GM12878 (cell line): ENCODE measurements at regions not wholly inside any gene's neighbourhood (a gene's known extent, or its start where the extent isn't known, plus 50 kb on each side); places are given as distances from the start of the nearest gene placed in this dataset.

Experiments
- ATAC-seq: fragments of 200-7000 bp; cut with Tn5 transposase; 3 replicates; pipeline ENCODE4 v1.9.1; 2020; ENCODE audit warnings: mild to moderate bottlenecking, moderate library complexity
- BruUV-seq: library from RNA; stranded (reverse); fragments of 400-500 nt; replicated peaks from 2 replicates; lab custom pipeline; 2021; lab: Mats Ljungman, UMichigan
- CTCF ChIA-PET: fragments of 300-600 bp; sonication (Branson Sonifier 250); formaldehyde crosslinking; extraction: SDS; loops from one replicate; lab custom pipeline; 2021; ENCODE audit warnings: inconsistent platforms; lab: Yijun Ruan, JAX
- POLR2A ChIA-PET: fragments of 350-600 bp; formaldehyde crosslinking; extraction: SDS; loops from one replicate; lab custom pipeline; 2021; ENCODE audit warnings: inconsistent platforms; lab: Charles Lee
- RAD21 ChIA-PET: fragments of 300-600 bp; sonication (Branson Sonifier 250); formaldehyde crosslinking; loops from one replicate; lab custom pipeline; 2023; ENCODE audit warnings: antibody characterized with exemption; ENCODE audit not compliant: unreplicated experiment; lab: Charles Lee
- SMC1A ChIA-PET: fragments of 300-600 bp; sonication (Branson Sonifier 250); formaldehyde crosslinking; loops from one replicate; lab custom pipeline; 2023; ENCODE audit not compliant: unreplicated experiment, uncharacterized antibody; lab: Charles Lee
- DNase-seq: peaks from one replicate; pipeline ENCODE4 v3.0.0-alpha.2; 2011; ENCODE audit warnings: low read depth, low spot score
- FAIRE-seq: peaks from 3 replicates; lab custom pipeline; 2011; peaks lifted over from hg19 to GRCh38; lab: Jason Lieb, UNC
- H2AFZ ChIP-seq: 2 replicates; pipeline ENCODE4 v1.6.0; 2011; ENCODE audit warnings: low read depth, low read length, control low read depth; ENCODE audit not compliant: control insufficient read depth
- H3K27ac ChIP-seq: 2 replicates; pipeline ENCODE4 v1.5.1; 2011; ENCODE audit warnings: control low read depth; ENCODE audit not compliant: control insufficient read depth, insufficient read depth
- H3K27me3 ChIP-seq, 2 experiments: replicated peaks in 1 of 2; 2 replicates each; pipeline versions ENCODE4 v1.6.0 to v1.6.1; 2011; ENCODE audit warnings: low read length in 1 of 2; ENCODE audit not compliant: control insufficient read depth in 2 of 2, insufficient read depth in 2 of 2
- H3K36me3 ChIP-seq, 2 experiments: 2 replicates each; pipeline ENCODE4 v1.5.1; 2011; ENCODE audit warnings: low read length in 1 of 2; ENCODE audit not compliant: control insufficient read depth in 2 of 2, insufficient read depth in 2 of 2
- H3K4me1 ChIP-seq: 2 replicates; pipeline ENCODE4 v1.6.1; 2011; ENCODE audit warnings: mild to moderate bottlenecking, low read length, moderate library complexity, mixed read lengths; ENCODE audit not compliant: control insufficient read depth, insufficient read depth
- H3K4me2 ChIP-seq: 2 replicates; pipeline ENCODE4 v1.6.0; 2011; ENCODE audit warnings: control low read depth; ENCODE audit not compliant: control insufficient read depth, insufficient read depth
- H3K4me3 ChIP-seq: fragments of 200-600 bp; sonication (generic); 2 replicates; pipeline ENCODE4 v1.5.1; 2016
- H3K79me2 ChIP-seq: 2 replicates; pipeline ENCODE4 v1.6.0; 2011; ENCODE audit warnings: low read length; ENCODE audit not compliant: control insufficient read depth, insufficient read depth
- H3K9ac ChIP-seq: 2 replicates; pipeline ENCODE4 v1.8.0; 2011; ENCODE audit warnings: low read length, control low read depth, mixed read lengths; ENCODE audit not compliant: control insufficient read depth, insufficient read depth
- H3K9me3 ChIP-seq: replicated peaks from 3 replicates; pipeline ENCODE4 v1.5.1; 2011; ENCODE audit warnings: mild to moderate bottlenecking, low read length; ENCODE audit not compliant: control insufficient read depth, insufficient read depth
- H4K20me1 ChIP-seq: 2 replicates; pipeline ENCODE4 v1.6.0; 2011; ENCODE audit not compliant: control insufficient read depth, insufficient read depth
- BACH1 ChIP-seq: fragments of 450-650 bp; IDR thresholded peaks from 2 replicates; pipeline ENCODE4 v1.6.1; 2017; ENCODE audit warnings: mild to moderate bottlenecking, borderline replicate concordance
- CBX5 ChIP-seq: sonication (generic); IDR thresholded peaks from 2 replicates; pipeline ENCODE4 v1.6.1; 2016; ENCODE audit warnings: low read depth, moderate library complexity, mild to moderate bottlenecking, inconsistent platforms
- CHD1 ChIP-seq: IDR thresholded peaks from 2 replicates; pipeline ENCODE4 v1.6.1; 2012; ENCODE audit warnings: low read depth, low read length, improper control_type of control experiment
- FOXM1 ChIP-seq: IDR thresholded peaks from 2 replicates; pipeline ENCODE4 v1.6.1; 2012; ENCODE audit warnings: low read depth, mild to moderate bottlenecking, inconsistent platforms, low read length, moderate library complexity
- HCFC1 ChIP-seq: fragments of 150-350 bp; IDR thresholded peaks from 2 replicates; pipeline ENCODE4 v1.6.1; 2014; ENCODE audit warnings: low read length
- IKZF1 ChIP-seq: fragments of 450-650 bp; conservative IDR thresholded peaks from 2 replicates; pipeline ENCODE4 v1.6.1; 2017; ENCODE audit warnings: antibody characterized with exemption, mild to moderate bottlenecking
- IKZF2 ChIP-seq, 2 experiments: fragments of 450-650 bp; IDR thresholded peaks; 2 replicates each; pipeline ENCODE4 v1.6.1; 2017; ENCODE audit warnings: mild to moderate bottlenecking in 2 of 2, moderate library complexity in 2 of 2
- JUNB ChIP-seq: IDR thresholded peaks from 2 replicates; pipeline ENCODE4 v1.6.1; 2016; ENCODE audit warnings: antibody characterized with exemption, mild to moderate bottlenecking
- NBN ChIP-seq: fragments of 450-650 bp; IDR thresholded peaks from 2 replicates; pipeline ENCODE4 v1.6.1; 2016
- PAX8 ChIP-seq: fragments of 450-650 bp; IDR thresholded peaks from 2 replicates; pipeline ENCODE4 v1.6.1; 2017; ENCODE audit warnings: mild to moderate bottlenecking, moderate library complexity
- RAD51 ChIP-seq: fragments of 450-650 bp; IDR thresholded peaks from 2 replicates; pipeline ENCODE4 v1.6.1; 2016; ENCODE audit warnings: moderate library complexity, mild to moderate bottlenecking, inconsistent platforms
- ZBED1 ChIP-seq: IDR thresholded peaks from 2 replicates; pipeline ENCODE4 v1.6.1; 2016; ENCODE audit warnings: borderline replicate concordance
- WGBS: methylation state at CpG from one replicate; pipeline ENCODE4 v1.1.6; 2016; ENCODE audit warnings: low lambda C conversion rate; ENCODE audit not compliant: insufficient replicate concordance, insufficient coverage; ENCODE audit errors: missing lambda C conversion rate; 5-methylcytosine and 5-hydroxymethylcytosine counted together
- in situ Hi-C: fragments of 300-500 bp; cut with MboI; formaldehyde crosslinking; loops from 9 replicates; pipeline ENCODE4 v1.14.3; 2018; ENCODE audit warnings: mixed read lengths
- intact Hi-C: fragments of 100-400 bp; cut with micrococcal nuclease; formaldehyde crosslinking; loops from one replicate; pipeline ENCODE4 v1.14.2; 2022; ENCODE audit not compliant: unreplicated experiment
- TF ChIP-seq, protein P1 (sequence below): fragments of 450-650 bp; IDR thresholded peaks from 2 replicates; pipeline ENCODE4 v1.6.1; 2016; ENCODE audit warnings: mild to moderate bottlenecking

DNA sequence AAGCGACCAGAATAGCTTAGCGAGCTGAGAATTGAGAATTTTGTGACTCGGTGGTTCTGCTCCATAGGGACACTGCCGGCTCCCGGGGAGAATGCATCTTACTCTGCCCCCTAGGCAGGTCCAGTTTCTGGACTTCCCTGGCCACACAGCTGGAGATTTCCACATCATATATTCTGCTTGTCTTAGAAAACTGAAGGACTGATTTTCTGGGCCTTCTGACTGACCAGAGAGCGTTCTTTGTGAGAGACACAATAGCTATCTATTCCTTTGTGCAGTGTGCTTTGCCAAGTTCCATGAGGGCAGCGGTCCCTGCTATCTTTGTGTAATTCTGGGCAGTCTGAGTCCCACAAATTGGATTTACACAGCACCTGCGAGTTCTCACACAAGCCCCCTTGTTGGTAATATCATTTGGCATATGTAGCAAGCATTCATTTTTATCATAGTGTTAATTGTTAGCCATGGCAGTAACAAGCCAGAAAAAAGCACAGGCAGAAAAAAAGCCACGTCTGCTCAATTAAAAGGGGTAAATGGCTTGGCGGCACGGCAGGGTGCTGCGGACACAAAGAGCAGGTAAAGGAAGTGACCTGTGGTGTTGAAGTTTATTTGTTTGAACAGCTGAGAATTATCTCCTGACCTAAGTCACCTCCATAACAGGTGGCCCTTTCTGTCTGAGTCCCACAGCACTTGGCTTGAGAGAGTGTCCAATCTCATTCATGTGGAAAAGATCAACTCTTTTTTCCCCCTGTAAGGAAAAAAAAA is 688.7 kb downstream of the TUSC7 start (continued):
- TF ChIP-seq CBX5 (no peak), ZBED1 (no peak), RAD51 (no peak)

DNA sequence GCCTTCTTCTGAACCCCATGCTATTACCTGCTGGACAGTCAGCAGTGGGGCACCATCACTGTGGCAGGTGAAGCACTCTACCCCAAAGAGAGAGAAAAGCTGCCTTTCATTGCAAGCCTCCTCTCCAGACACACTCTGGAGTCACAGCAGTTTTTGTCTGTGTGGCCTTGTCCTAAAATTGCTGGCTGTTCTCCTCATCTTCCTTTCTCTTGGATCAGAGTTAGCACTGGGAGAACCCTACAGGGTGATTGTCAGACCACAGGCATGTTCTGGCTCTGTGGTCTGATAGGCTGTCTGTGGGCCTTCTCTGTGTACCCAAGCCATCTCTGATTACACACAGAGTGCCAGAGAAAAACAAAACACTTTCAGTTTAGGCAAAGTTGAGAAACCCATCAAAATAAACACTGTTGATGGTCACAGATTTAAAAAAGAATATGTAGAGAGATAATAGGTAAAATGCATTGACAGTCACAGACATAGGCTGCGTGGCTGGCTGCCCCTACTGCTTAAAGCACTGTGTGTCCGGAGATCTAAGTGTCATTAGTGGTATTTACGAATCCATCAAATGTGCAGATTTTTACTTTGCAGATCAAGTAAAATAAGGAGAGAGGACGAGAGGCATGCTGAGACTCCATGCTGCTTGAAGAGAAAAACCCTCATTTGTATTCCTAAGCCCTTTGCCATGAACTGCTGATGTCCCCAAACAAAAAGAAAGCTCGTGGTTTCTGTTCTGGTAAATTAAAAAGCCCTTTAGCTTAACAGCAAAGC is 689.9 kb downstream of the TUSC7 start:
- Histone ChIP-seq H3K27ac (no peak overlapping the region), H4K20me1 (no peaks in the 10 kb centered on the region), H3K9me3 (no peaks in the 10 kb centered on the region), H3K79me2 (no peaks in the 10 kb centered on the region), H3K4me2 (no peak overlapping the region), H3K9ac (no peak overlapping the region), H3K4me1 (no peaks in the 10 kb centered on the region), H3K4me3 (no peak overlapping the region), H3K36me3 (no peaks in the 10 kb centered on the region), H3K27me3 (no peaks in the 10 kb centered on the region; a peak in 1 of 4 replicates), H2AFZ (no peak overlapping the region)
- no peak for ATAC-seq
- ChIA-PET POLR2A (no interaction called here), CTCF (interaction anchor here (1.6 to 2.2 kb wide), 3 partner anchors 22 to 126 kb away, joined by 4 to 10 read pairs (median 5); no protein-coding TSS in a partner anchor), SMC1A (interaction anchor here (0.5 to 1.9 kb wide), 10 partner anchors 8 to 160 kb away, joined by 3 to 8 read pairs (median 4); no protein-coding TSS in a partner anchor), RAD21 (interaction anchor here (1.2 to 2.4 kb wide), 2 partner anchors 9 to 126 kb away, joined by 4 to 10 read pairs; no protein-coding TSS in a partner anchor)
- 13% methylated on average over 5 of the region's 5 CpGs for WGBS
- no TSS peak for BruUV-seq
- DNase-seq, result no peak
- FAIRE-seq, result no peak
- TF ChIP-seq, protein P1, sequence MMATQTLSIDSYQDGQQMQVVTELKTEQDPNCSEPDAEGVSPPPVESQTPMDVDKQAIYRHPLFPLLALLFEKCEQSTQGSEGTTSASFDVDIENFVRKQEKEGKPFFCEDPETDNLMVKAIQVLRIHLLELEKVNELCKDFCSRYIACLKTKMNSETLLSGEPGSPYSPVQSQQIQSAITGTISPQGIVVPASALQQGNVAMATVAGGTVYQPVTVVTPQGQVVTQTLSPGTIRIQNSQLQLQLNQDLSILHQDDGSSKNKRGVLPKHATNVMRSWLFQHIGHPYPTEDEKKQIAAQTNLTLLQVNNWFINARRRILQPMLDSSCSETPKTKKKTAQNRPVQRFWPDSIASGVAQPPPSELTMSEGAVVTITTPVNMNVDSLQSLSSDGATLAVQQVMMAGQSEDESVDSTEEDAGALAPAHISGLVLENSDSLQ, result no peak
- TF ChIP-seq RAD51, result no peak
- TF ChIP-seq CHD1, result no peak
- no peak for TF ChIP-seq JUNB
- TF ChIP-seq IKZF1, result no peak
- no peak for TF ChIP-seq BACH1
- TF ChIP-seq PAX8, result no peak
- no peak for TF ChIP-seq NBN
- TF ChIP-seq FOXM1, result no peak
- TF ChIP-seq HCFC1, result no peak
- no peak for TF ChIP-seq IKZF2 (IDR thresholded peaks at IDR 0.05)
- in situ Hi-C loops (no loop called here), intact Hi-C loops (loop anchor here (10.0 kb wide), 1 partner anchor 315 kb away; no protein-coding TSS in a partner anchor)
